ENCODE measurements at regions not wholly inside any gene's neighbourhood (a gene's known extent, or its start where the extent isn't known, plus 50 kb on each side); places are given as distances from the start of the nearest gene placed in this dataset.

DNA sequence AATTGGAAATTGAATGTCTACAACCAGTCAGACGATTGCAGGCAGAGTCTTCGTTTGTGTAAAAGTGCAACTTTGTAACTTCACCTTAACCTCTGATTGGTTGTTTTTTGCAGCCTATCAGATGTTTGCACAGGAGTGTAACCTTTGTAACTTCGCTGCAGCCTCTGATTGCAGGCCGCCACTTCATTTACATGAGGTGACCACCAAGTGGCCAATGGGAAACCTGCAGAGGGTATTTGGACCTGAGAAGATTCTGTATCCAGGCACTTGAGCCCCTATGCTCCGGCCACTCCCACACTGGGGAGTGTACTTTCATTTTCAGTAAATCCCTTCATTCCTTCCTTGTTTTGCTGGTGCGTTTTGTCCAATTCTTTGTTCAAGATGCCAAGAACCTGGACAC, 68.1 kb upstream of the PFN2 start:
- no peaks in the 10 kb centered on the region for H3K4me1 ChIP-seq (replicated peaks)
- no peak overlapping the region for H3K27ac ChIP-seq
- no peaks in the 10 kb centered on the region for H3K9me3 ChIP-seq
- H3K36me3 ChIP-seq, result no peaks in the 10 kb centered on the region
- H3K27me3 ChIP-seq (replicated peaks; ENCODE audit: insufficient read depth), result no peaks in the 10 kb centered on the region
- 72% methylated on average over 6 of the region's 6 CpGs for WGBS
- intact Hi-C loops (cut with DNase I), result no loop called here
- H3K4me3 ChIP-seq, result peak overlapping the region in 1 of 2 donors; percentile 7
- no peak for DNase-seq (ENCODE audit: low spot score)
- TF ChIP-seq POLR2AphosphoS5 (IDR thresholded peaks at IDR 0.05), result no peak
- TF ChIP-seq CTCF (IDR thresholded peaks at IDR 0.05), result no peak
- no peak for TF ChIP-seq POLR2A (IDR thresholded peaks at IDR 0.05)

GRCh38 chr3:150036780-150037179, 66.1 kb upstream of the PFN2 start:
- intact Hi-C loops (cut with DNase I), result no loop called here

GRCh38 chr3:150035910-150036612, 65.4 kb upstream of the PFN2 start:
- intact Hi-C loops (cut with DNase I), result no loop called here
- TF ChIP-seq CTCF (IDR thresholded peaks at IDR 0.05) (no peak), POLR2AphosphoS5 (IDR thresholded peaks at IDR 0.05) (no peak), POLR2A (IDR thresholded peaks at IDR 0.05) (no peak)

More at GRCh38 chr3:150036780-150037179, 66.1 kb upstream of the PFN2 start:
- DNase-seq (ENCODE audit: low spot score), result no peak
- Histone ChIP-seq H3K36me3 (no peaks in the 10 kb centered on the region), H3K27me3 (replicated peaks; ENCODE audit: insufficient read depth) (no peaks in the 10 kb centered on the region), H3K4me3 (no peak overlapping the region), H3K4me1 (replicated peaks) (no peaks in the 10 kb centered on the region), H3K27ac (no peak overlapping the region), H3K9me3 (no peaks in the 10 kb centered on the region)
- no peak for TF ChIP-seq POLR2AphosphoS5 (IDR thresholded peaks at IDR 0.05)
- TF ChIP-seq POLR2A (IDR thresholded peaks at IDR 0.05), result no peak
- TF ChIP-seq CTCF (IDR thresholded peaks at IDR 0.05), result no peak
- 74% methylated on average over 5 of the region's 5 CpGs for WGBS

GRCh38 chr3:150035301-150035779, 64.6 kb upstream of the PFN2 start:
- WGBS, result 84% methylated on average over 6 of the region's 6 CpGs
- no peak for DNase-seq (ENCODE audit: low spot score)
- Histone ChIP-seq H3K9me3 (no peaks in the 10 kb centered on the region), H3K4me3 (no peak overlapping the region), H3K27ac (no peak overlapping the region), H3K36me3 (no peaks in the 10 kb centered on the region), H3K4me1 (replicated peaks) (no peaks in the 10 kb centered on the region), H3K27me3 (replicated peaks; ENCODE audit: insufficient read depth) (no peaks in the 10 kb centered on the region)
- TF ChIP-seq POLR2A (IDR thresholded peaks at IDR 0.05), result no peak
- no peak for TF ChIP-seq CTCF (IDR thresholded peaks at IDR 0.05)
- TF ChIP-seq POLR2AphosphoS5 (IDR thresholded peaks at IDR 0.05), result no peak
- intact Hi-C loops (cut with DNase I), result no loop called here

More at GRCh38 chr3:150035910-150036612, 65.4 kb upstream of the PFN2 start:
- Histone ChIP-seq H3K27ac (no peak overlapping the region), H3K27me3 (replicated peaks; ENCODE audit: insufficient read depth) (no peaks in the 10 kb centered on the region), H3K4me3 (no peak overlapping the region), H3K4me1 (replicated peaks) (no peaks in the 10 kb centered on the region), H3K36me3 (no peaks in the 10 kb centered on the region), H3K9me3 (no peaks in the 10 kb centered on the region)
- 74% methylated on average over 7 of the region's 7 CpGs for WGBS
- no peak for DNase-seq (ENCODE audit: low spot score)

DNA sequence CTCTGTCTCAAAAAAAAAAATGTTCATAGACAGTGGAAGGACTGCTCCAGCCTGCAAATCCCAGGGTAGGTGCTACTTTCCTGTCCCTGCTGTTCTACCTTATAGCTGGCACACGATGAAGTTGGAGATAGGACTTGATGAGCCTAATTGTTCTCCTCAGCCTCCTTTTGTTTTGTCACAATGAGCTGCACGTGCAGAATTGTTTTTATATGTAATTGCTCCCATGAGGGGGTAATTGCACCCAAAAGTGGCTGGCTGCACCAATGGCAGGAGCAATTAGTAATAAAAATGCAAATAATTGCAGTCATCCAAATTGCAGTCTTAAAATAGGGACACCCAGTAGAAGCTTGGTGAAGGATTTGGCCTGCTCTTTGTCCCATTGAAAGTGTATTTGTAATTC, 63.0 kb upstream of the PFN2 start:
- no peaks in the 10 kb centered on the region for H3K27me3 ChIP-seq (replicated peaks; ENCODE audit: insufficient read depth)

More for the DNA sequence above, 63.0 kb upstream of the PFN2 start:
- no peaks in the 10 kb centered on the region for H3K4me1 ChIP-seq (replicated peaks)
- 34% methylated on average over 2 of the region's 2 CpGs for WGBS
- no peak for DNase-seq (ENCODE audit: low spot score)
- no peaks in the 10 kb centered on the region for H3K36me3 ChIP-seq
- no peak overlapping the region for H3K27ac ChIP-seq
- no peak for TF ChIP-seq POLR2A (IDR thresholded peaks at IDR 0.05)
- TF ChIP-seq CTCF (IDR thresholded peaks at IDR 0.05), result no peak
- no peak for TF ChIP-seq POLR2AphosphoS5 (IDR thresholded peaks at IDR 0.05)
- H3K9me3 ChIP-seq, result no peaks in the 10 kb centered on the region
- no peak overlapping the region for H3K4me3 ChIP-seq
- intact Hi-C loops (cut with DNase I), result no loop called here
